Testis (tissue), 2 donors: ENCODE measurements at regions not wholly inside any gene's neighbourhood (a gene's known extent, or its start where the extent isn't known, plus 50 kb on each side); places are given as distances from the start of the nearest gene placed in this dataset.

Source experiments
- POLR2A ChIP-seq: fragments of 450-650 bp; IDR thresholded peaks from one replicate; pipeline ENCODE4 v1.6.1; 2017; ENCODE audit warnings: antibody characterized with exemption, mild to moderate bottlenecking, moderate library complexity
- TF ChIP-seq, protein P1 (sequence below), 3 experiments: fragments of 450-650 bp in 2 of 3; fragments of 200-600 bp in 1 of 3; sonication (generic) in 1 of 3; IDR thresholded peaks; one replicate each; pipeline ENCODE4 v1.5.1; 2016 to 2019; ENCODE audit warnings: antibody characterized with exemption in 3 of 3, mild to moderate bottlenecking in 2 of 3, moderate library complexity in 1 of 3

DNA sequence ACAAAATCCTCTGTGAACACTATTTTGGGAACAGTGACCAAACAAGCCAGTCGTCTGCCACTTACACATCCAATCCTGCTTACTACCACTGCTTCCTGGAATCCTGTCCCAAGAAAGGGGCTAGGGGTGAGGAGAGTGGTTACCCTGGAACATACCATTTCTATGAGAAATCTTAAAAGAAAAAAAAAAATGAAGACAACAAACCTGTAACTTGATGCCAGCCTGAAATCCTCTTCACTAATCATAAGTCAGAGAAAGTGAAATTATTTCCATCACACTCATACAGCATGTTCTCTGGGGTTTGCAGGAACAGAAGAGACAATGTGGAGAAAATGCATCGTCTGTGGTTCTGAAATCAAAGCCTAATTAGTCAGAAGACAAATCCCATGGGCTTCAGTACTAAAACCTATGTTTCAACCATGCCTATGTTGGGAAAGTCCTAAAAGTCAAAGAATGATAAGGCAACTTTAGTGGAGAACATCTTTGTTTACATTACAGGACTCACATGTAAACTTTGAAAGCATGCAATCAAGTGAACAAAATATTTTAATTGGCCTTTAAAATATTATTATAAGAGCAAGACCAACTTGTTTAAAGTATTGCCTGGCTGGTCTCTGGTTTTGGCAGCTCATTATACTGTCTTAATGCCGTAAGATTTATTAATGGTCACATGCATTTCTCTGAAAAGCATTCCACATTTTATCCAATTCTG lies 220.7 kb downstream of the LTN1 start:
- no peak for TF ChIP-seq POLR2A
- TF ChIP-seq, protein P1, sequence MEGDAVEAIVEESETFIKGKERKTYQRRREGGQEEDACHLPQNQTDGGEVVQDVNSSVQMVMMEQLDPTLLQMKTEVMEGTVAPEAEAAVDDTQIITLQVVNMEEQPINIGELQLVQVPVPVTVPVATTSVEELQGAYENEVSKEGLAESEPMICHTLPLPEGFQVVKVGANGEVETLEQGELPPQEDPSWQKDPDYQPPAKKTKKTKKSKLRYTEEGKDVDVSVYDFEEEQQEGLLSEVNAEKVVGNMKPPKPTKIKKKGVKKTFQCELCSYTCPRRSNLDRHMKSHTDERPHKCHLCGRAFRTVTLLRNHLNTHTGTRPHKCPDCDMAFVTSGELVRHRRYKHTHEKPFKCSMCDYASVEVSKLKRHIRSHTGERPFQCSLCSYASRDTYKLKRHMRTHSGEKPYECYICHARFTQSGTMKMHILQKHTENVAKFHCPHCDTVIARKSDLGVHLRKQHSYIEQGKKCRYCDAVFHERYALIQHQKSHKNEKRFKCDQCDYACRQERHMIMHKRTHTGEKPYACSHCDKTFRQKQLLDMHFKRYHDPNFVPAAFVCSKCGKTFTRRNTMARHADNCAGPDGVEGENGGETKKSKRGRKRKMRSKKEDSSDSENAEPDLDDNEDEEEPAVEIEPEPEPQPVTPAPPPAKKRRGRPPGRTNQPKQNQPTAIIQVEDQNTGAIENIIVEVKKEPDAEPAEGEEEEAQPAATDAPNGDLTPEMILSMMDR (IDR thresholded peaks at IDR 0.05): no peak
